CD14-positive monocyte (primary cell): ENCODE measurements at regions not wholly inside any gene's neighbourhood (a gene's known extent, or its start where the extent isn't known, plus 50 kb on each side); places are given as distances from the start of the nearest gene placed in this dataset.
A peak's percentile ranks its signal among the peaks of the same experiment; 100 is the strongest.

Experiments
- DNase-seq, 3 donors: peaks; one replicate each; pipeline ENCODE4 v3.0.0-alpha.2; 2011 to 2022
- H2AFZ ChIP-seq: 2 replicates; pipeline ENCODE4 v1.6.0; 2012; ENCODE audit warnings: mild to moderate bottlenecking, low read depth, low read length, inconsistent platforms; ENCODE audit not compliant: insufficient read depth, poor library complexity, severe bottlenecking
- H3K27ac ChIP-seq, 2 donors: 1 replicate in 1 of 2; 2 replicates in 1 of 2; pipeline ENCODE4 v1.5.1; 2012 to 2013; ENCODE audit warnings: low read length in 2 of 2, control low read depth in 1 of 2, inconsistent platforms in 1 of 2, low read depth in 1 of 2, mild to moderate bottlenecking in 1 of 2
- H3K27me3 ChIP-seq, 2 donors: one replicate each; pipeline versions ENCODE4 v1.6.0 to v1.6.1; 2011 to 2013; ENCODE audit warnings: low read length in 2 of 2; ENCODE audit not compliant: control insufficient read depth in 2 of 2, insufficient read depth in 2 of 2
- H3K36me3 ChIP-seq, 2 donors: replicated peaks in 1 of 2; 1 replicate in 1 of 2; 2 replicates in 1 of 2; pipeline versions ENCODE4 v1.5.1 to v1.6.1; 2012 to 2013; ENCODE audit warnings: low read length in 2 of 2, control low read depth in 1 of 2, inconsistent platforms in 1 of 2, mild to moderate bottlenecking in 1 of 2; ENCODE audit not compliant: insufficient read depth in 2 of 2, control insufficient read depth in 1 of 2
- H3K4me1 ChIP-seq, 2 donors: 1 replicate in 1 of 2; 2 replicates in 1 of 2; pipeline versions ENCODE4 v1.5.1 to v1.6.1; 2012 to 2013; ENCODE audit warnings: low read length in 2 of 2, control low read depth in 1 of 2, inconsistent platforms in 1 of 2, mild to moderate bottlenecking in 1 of 2, moderate library complexity in 1 of 2; ENCODE audit not compliant: insufficient read depth in 2 of 2, control insufficient read depth in 1 of 2
- H3K4me2 ChIP-seq: replicated peaks from 2 replicates; pipeline ENCODE3; 2012; ENCODE audit warnings: low read length, moderate library complexity, mild to moderate bottlenecking; ENCODE audit not compliant: poor library complexity, severe bottlenecking; ENCODE audit errors: extremely low read depth
- H3K4me3 ChIP-seq, 3 experiments: fragments of 200-600 bp in 1 of 3; sonication (generic) in 1 of 3; replicated peaks in 1 of 3; 1 replicate in 2 of 3; 2 replicates in 1 of 3; pipeline ENCODE4 v1.5.1; 2011 to 2013; ENCODE audit warnings: low read length in 3 of 3, mild to moderate bottlenecking in 3 of 3, control low read depth in 2 of 3, low read depth in 2 of 3, inconsistent platforms in 1 of 3, moderate library complexity in 1 of 3
- H3K79me2 ChIP-seq: 2 replicates; pipeline ENCODE4 v1.6.0; 2012; ENCODE audit warnings: mild to moderate bottlenecking, control low read depth, inconsistent platforms, low read length, moderate library complexity; ENCODE audit not compliant: insufficient read depth
- H3K9ac ChIP-seq: 2 replicates; pipeline ENCODE4 v1.6.0; 2017; ENCODE audit warnings: low read length, mild to moderate bottlenecking; ENCODE audit not compliant: insufficient read depth, poor library complexity, severe bottlenecking
- H3K9me3 ChIP-seq, 2 donors: replicated peaks in 1 of 2; 1 replicate in 1 of 2; 2 replicates in 1 of 2; pipeline versions ENCODE4 v1.5.1 to v1.6.1; 2012 to 2013; ENCODE audit warnings: low read length in 2 of 2, control low read depth in 1 of 2; ENCODE audit not compliant: control insufficient read depth in 1 of 2, insufficient read depth in 1 of 2
- H4K20me1 ChIP-seq: 2 replicates; pipeline ENCODE4 v1.6.0; 2012; ENCODE audit warnings: mild to moderate bottlenecking, low read length, control low read depth, moderate library complexity; ENCODE audit not compliant: insufficient read depth
- H3K27ac Mint-ChIP-seq, 7 donors: one replicate each; pipeline ENCODE4 v1.8.0; 2020; ENCODE audit warnings: mild to moderate bottlenecking in 7 of 7, mixed read lengths in 7 of 7, moderate library complexity in 6 of 7, inconsistent platforms in 2 of 7
- H3K27me3 Mint-ChIP-seq, 3 donors: one replicate each; pipeline ENCODE4 v1.8.0; 2021 to 2022; ENCODE audit warnings: low read depth in 3 of 3, mild to moderate bottlenecking in 3 of 3, mixed read lengths in 3 of 3, moderate library complexity in 3 of 3, inconsistent platforms in 1 of 3
- H3K36me3 Mint-ChIP-seq, 2 donors: one replicate each; pipeline ENCODE4 v1.8.0; 2020; ENCODE audit warnings: mixed read lengths in 2 of 2, inconsistent platforms in 1 of 2, mild to moderate bottlenecking in 1 of 2
- H3K4me1 Mint-ChIP-seq: one replicate; pipeline ENCODE4 v1.8.0; 2020; ENCODE audit warnings: mild to moderate bottlenecking, mixed read lengths
- H3K4me3 Mint-ChIP-seq, 2 donors: one replicate each; pipeline ENCODE4 v1.8.0; 2020; ENCODE audit warnings: mild to moderate bottlenecking in 2 of 2, mixed read lengths in 2 of 2, moderate library complexity in 1 of 2
- H3K9me3 Mint-ChIP-seq, 7 donors: one replicate each; pipeline ENCODE4 v1.8.0; 2020 to 2022; ENCODE audit warnings: mixed read lengths in 7 of 7, mild to moderate bottlenecking in 6 of 7, moderate library complexity in 6 of 7, inconsistent platforms in 2 of 7
- CTCF ChIP-seq: fragments of 200-600 bp; IDR thresholded peaks from one replicate; pipeline ENCODE4 v1.8.0; 2022; ENCODE audit warnings: antibody characterized with exemption, mild to moderate bottlenecking
- whole genome bisulfite sequencing: methylation state at CpG from one replicate; pipeline ENCODE4 v1.1.5; 2013; ENCODE audit warnings: missing lambda C conversion rate; ENCODE audit not compliant: insufficient coverage; 5-methylcytosine and 5-hydroxymethylcytosine counted together
- intact Hi-C, 2 donors: fragments of 100-400 bp; cut with micrococcal nuclease; formaldehyde crosslinking; loops; one replicate each; pipeline versions ENCODE4 v1.15.0 to v1.15.1; 2023

GRCh38 chr1:89454845-89455521 lies 69.6 kb upstream of the LRRC8B start:
- Histone ChIP-seq H3K79me2 (no peaks in the 10 kb centered on the region), H3K9ac (no peak overlapping the region), H3K4me2 (no peak overlapping the region), H3K36me3 (no peaks in the 10 kb centered on the region), H3K27ac (no peak overlapping the region), H3K27me3 (no peaks in the 10 kb centered on the region), H3K9me3 (no peaks in the 10 kb centered on the region), H4K20me1 (no peaks in the 10 kb centered on the region), H2AFZ (no peak overlapping the region), H3K4me3 (no peak overlapping the region), H3K4me1 (peaks cover under 1 to 8% of the 10 kb centered on the region in 2 donors)
- peak; percentile 48 to 76 (median 61) for DNase-seq
- no peak overlapping the region for H3K4me3 Mint-ChIP-seq
- no peaks in the 10 kb centered on the region for H3K9me3 Mint-ChIP-seq
- WGBS: 71% methylated on average over 3 of the region's 7 CpGs
- H3K27ac Mint-ChIP-seq: no peak overlapping the region
- intact Hi-C loops: loop anchor here (5.0 to 10.0 kb wide), 2 partner anchors 370 to 458 kb away; no protein-coding TSS in a partner anchor
- peaks cover 2 to 5% (median 2%) of the 10 kb centered on the region in 3 donors for H3K27me3 Mint-ChIP-seq
- peaks cover 12% of the 10 kb centered on the region for H3K4me1 Mint-ChIP-seq
- TF ChIP-seq CTCF: peak; percentile 76
- H3K36me3 Mint-ChIP-seq: no peaks in the 10 kb centered on the region

- no peaks in the 10 kb centered on the region for H3K9me3 ChIP-seq
- H4K20me1 ChIP-seq: no peaks in the 10 kb centered on the region
- no peak for TF ChIP-seq CTCF
- Mint-ChIP-seq H3K27me3 (peaks cover 2 to 3% (median 2%) of the 10 kb centered on the region in 3 donors), H3K27ac (no peak overlapping the region), H3K36me3 (no peaks in the 10 kb centered on the region), H3K4me1 (peaks cover 20% of the 10 kb centered on the region), H3K9me3 (no peaks in the 10 kb centered on the region), H3K4me3 (no peak overlapping the region)
- no peaks in the 10 kb centered on the region for H3K36me3 ChIP-seq
- DNase-seq: no peak
- H3K79me2 ChIP-seq: no peaks in the 10 kb centered on the region
- no peak overlapping the region for H3K9ac ChIP-seq
- intact Hi-C loops: loop anchor here (5.0 to 10.0 kb wide), 2 partner anchors 372 to 460 kb away; no protein-coding TSS in a partner anchor
- no peak overlapping the region for H3K4me2 ChIP-seq
- no peak overlapping the region for H3K4me3 ChIP-seq
- H3K4me1 ChIP-seq: peaks cover 4 to 17% of the 10 kb centered on the region in 2 donors
- 100% methylated on average over 1 of the region's 1 CpG for WGBS
- peaks cover 2 to 4% of the 10 kb centered on the region in 2 donors for H3K27me3 ChIP-seq
- H3K27ac ChIP-seq: no peak overlapping the region
- no peak overlapping the region for H2AFZ ChIP-seq
These were observed 67.6 kb upstream of the LRRC8B start for GRCh38 chr1:89457046-89457445.
